Adrenal gland (tissue), 9 donors: ENCODE measurements at regions not wholly inside any gene's neighbourhood (a gene's known extent, or its start where the extent isn't known, plus 50 kb on each side); places are given as distances from the start of the nearest gene placed in this dataset.

ENCODE experiments used
- DNase-seq, 7 donors: peaks; one replicate each; pipeline ENCODE4 v3.0.0-alpha.2; 2019 to 2020
- H3K27ac ChIP-seq, 5 donors: fragments of 200-600 bp; sonication (generic) in 4 of 5; 1 replicate in 3 of 5; 2 replicates in 2 of 5; pipeline versions ENCODE4 v1.5.1 to v1.8.0; 2016 to 2020; ENCODE audit warnings: mild to moderate bottlenecking in 1 of 5
- H3K27me3 ChIP-seq: fragments of 200-600 bp; 2 replicates; pipeline ENCODE4 v1.8.0; 2021
- H3K36me3 ChIP-seq, 2 donors: fragments of 200-600 bp; replicated peaks in 1 of 2; 1 replicate in 1 of 2; 2 replicates in 1 of 2; pipeline versions ENCODE4 v1.5.1 to v1.8.0; 2018 to 2022
- H3K4me1 ChIP-seq, 2 donors: fragments of 200-600 bp; replicated peaks in 1 of 2; 1 replicate in 1 of 2; 2 replicates in 1 of 2; pipeline versions ENCODE4 v1.5.1 to v1.8.0; 2018 to 2021
- H3K4me3 ChIP-seq, 4 donors: fragments of 200-600 bp; sonication (generic) in 3 of 4; one replicate each; pipeline ENCODE4 v1.5.1; 2016 to 2018
- H3K9me3 ChIP-seq, 3 donors: fragments of 200-600 bp; sonication (generic) in 1 of 3; replicated peaks in 1 of 3; 1 replicate in 2 of 3; 2 replicates in 1 of 3; pipeline versions ENCODE4 v1.5.1 to v1.8.0; 2016 to 2021
- CTCF ChIP-seq, 6 experiments: fragments of 450-650 bp in 4 of 6; fragments of 200-600 bp in 2 of 6; sonication (generic) in 1 of 6; IDR thresholded peaks; 1 replicate in 5 of 6; 2 replicates in 1 of 6; pipeline versions ENCODE4 v1.5.1 to v1.8.0; 2016 to 2021; ENCODE audit warnings: antibody characterized with exemption in 6 of 6, mild to moderate bottlenecking in 2 of 6, moderate library complexity in 1 of 6
- POLR2A ChIP-seq, 2 donors: fragments of 450-650 bp; IDR thresholded peaks; one replicate each; pipeline ENCODE4 v1.6.1; 2017; ENCODE audit warnings: antibody characterized with exemption in 2 of 2, mild to moderate bottlenecking in 2 of 2, moderate library complexity in 1 of 2
- WGBS, 4 donors: extraction: QIAGEN DNeasy Blood & Tissue Kit in 2 of 4; methylation state at CpG; one replicate each; pipeline versions ENCODE4 v1.1.5 to v1.1.7; 2013 to 2017; 5-methylcytosine and 5-hydroxymethylcytosine counted together
- intact Hi-C, 2 donors: fragments of 100-400 bp; cut with DNase I; formaldehyde crosslinking; loops; one replicate each; pipeline versions ENCODE4 v1.14.1 to v1.15.0; 2022 to 2023
- donor health status: healthy with polysubstance abuse.
- donor health status: Bipolar disorder and iron deficiency.
- donor health status: DM: yes; HTN: yes; CAD: no.
- donor health status: DM: no; HTN: no; CAD: no.
- donor health status: DM: no; HTN: no; CAD: no.

GRCh38 chr7:36792421-36792820 is 68.1 kb upstream of the AOAH start:
- TF ChIP-seq CTCF (IDR thresholded peaks at IDR 0.05) (no peak), POLR2A (IDR thresholded peaks at IDR 0.05) (no peak)
- H3K27me3 ChIP-seq, result no peaks in the 10 kb centered on the region

GRCh38 chr7:36790311-36790787 is 66.1 kb upstream of the AOAH start:
- Histone ChIP-seq H3K4me1 (peaks cover 0 to 6% of the 10 kb centered on the region in 2 donors), H3K9me3 (no peaks in the 10 kb centered on the region), H3K4me3 (no peak overlapping the region), H3K27me3 (no peaks in the 10 kb centered on the region), H3K27ac (no peak overlapping the region), H3K36me3 (no peaks in the 10 kb centered on the region)
- intact Hi-C loops, result no loop called here
- no peak for DNase-seq
- 74 to 81% (median 77%) methylated on average over 10 of the region's 10 CpGs for WGBS, 4 donors
- TF ChIP-seq CTCF (IDR thresholded peaks at IDR 0.05) (no peak), POLR2A (IDR thresholded peaks at IDR 0.05) (no peak)

More at GRCh38 chr7:36792421-36792820, 68.1 kb upstream of the AOAH start:
- no peak for DNase-seq
- H3K4me3 ChIP-seq, result no peak overlapping the region
- no peaks in the 10 kb centered on the region for H3K36me3 ChIP-seq
- no peaks in the 10 kb centered on the region for H3K9me3 ChIP-seq
- WGBS, 4 donors, result 63 to 85% (median 81%) methylated on average over 5 of the region's 5 CpGs
- no peak overlapping the region for H3K27ac ChIP-seq
- no peaks in the 10 kb centered on the region for H3K4me1 ChIP-seq
- intact Hi-C loops, result no loop called here

- Histone ChIP-seq H3K36me3 (no peaks in the 10 kb centered on the region), H3K4me1 (peaks cover 0 to 6% of the 10 kb centered on the region in 2 donors), H3K9me3 (no peaks in the 10 kb centered on the region), H3K4me3 (no peak overlapping the region), H3K27me3 (no peaks in the 10 kb centered on the region), H3K27ac (no peak overlapping the region)
- DNase-seq, result no peak
- TF ChIP-seq POLR2A (IDR thresholded peaks at IDR 0.05), result no peak
- TF ChIP-seq CTCF (IDR thresholded peaks at IDR 0.05), result no peak
- intact Hi-C loops, result no loop called here
- WGBS, 4 donors, result 82 to 93% (median 84%) methylated on average over 8 of the region's 8 CpGs
Observed at GRCh38 chr7:36788825-36789470, 64.7 kb upstream of the AOAH start.

GRCh38 chr7:36787933-36788378 is 63.7 kb upstream of the AOAH start:
- Histone ChIP-seq H3K36me3 (no peaks in the 10 kb centered on the region), H3K9me3 (no peaks in the 10 kb centered on the region), H3K27ac (no peak overlapping the region), H3K4me1 (peaks cover 0 to 6% of the 10 kb centered on the region in 2 donors), H3K4me3 (no peak overlapping the region), H3K27me3 (no peaks in the 10 kb centered on the region)
- no peak for TF ChIP-seq CTCF (IDR thresholded peaks at IDR 0.05)
- no peak for TF ChIP-seq POLR2A (IDR thresholded peaks at IDR 0.05)
- WGBS, 4 donors, result 57 to 89% (median 86%) methylated on average over 1 of the region's 1 CpG
- no peak for DNase-seq
- intact Hi-C loops, result no loop called here
